Inferior parietal cortex (tissue), 1 donor: ENCODE measurements at regions not wholly inside any gene's neighbourhood (a gene's known extent, or its start where the extent isn't known, plus 50 kb on each side); places are given as distances from the start of the nearest gene placed in this dataset.

Experiments
- DNase-seq: peaks from one replicate; pipeline ENCODE4 v3.0.0-alpha.2; 2016; ENCODE audit errors: extremely low spot score

GRCh38 chr2:120898496-120898895, 162.8 kb downstream of the GLI2 start:
- no peak for DNase-seq

DNA sequence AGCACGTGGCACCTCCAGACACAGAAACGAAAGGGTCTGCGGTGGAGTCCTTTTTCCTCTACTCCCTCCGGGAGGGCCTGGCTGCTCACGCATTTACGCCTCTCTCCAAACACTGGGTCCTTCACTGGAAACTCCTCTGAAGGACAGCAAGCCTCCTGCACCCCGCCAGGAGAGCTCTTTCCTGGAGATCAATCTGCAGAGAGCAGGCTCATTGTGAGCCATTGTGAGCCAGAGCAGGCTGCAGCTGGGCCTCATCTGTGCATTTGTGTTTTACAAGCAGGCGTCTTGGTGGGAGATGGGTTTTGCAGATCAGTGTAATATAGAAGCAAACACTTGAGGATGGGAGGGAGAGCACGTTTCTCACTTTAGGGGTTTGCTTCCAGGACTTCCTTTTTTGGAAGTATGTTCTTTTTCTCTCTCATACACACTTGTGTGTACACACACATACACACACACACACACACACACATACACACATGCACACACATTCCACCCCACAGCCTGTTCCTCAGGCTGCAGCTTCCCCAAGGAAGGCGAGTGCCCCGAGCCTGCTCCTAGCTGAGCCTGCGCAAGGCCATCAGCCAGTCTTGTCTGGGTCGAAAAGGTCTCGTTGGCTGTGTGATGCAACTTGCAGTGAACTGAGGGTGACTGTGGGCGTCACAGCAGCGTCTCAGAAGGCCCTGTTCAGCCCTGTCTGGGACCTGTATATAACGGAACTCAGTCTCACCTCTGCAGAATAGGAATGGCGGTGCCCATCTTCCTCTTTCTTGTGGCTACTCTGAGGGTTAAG, 163.5 kb downstream of the GLI2 start:
- no peak for DNase-seq

GRCh38 chr2:120899771-120900170, 164.1 kb downstream of the GLI2 start:
- DNase-seq = no peak

GRCh38 chr2:120901201-120901600, 165.5 kb downstream of the GLI2 start:
- DNase-seq = no peak

GRCh38 chr2:120902592-120902991, 166.9 kb downstream of the GLI2 start:
- DNase-seq = no peak

GRCh38 chr2:120904379-120904778, 168.7 kb downstream of the GLI2 start:
- DNase-seq = no peak

DNA sequence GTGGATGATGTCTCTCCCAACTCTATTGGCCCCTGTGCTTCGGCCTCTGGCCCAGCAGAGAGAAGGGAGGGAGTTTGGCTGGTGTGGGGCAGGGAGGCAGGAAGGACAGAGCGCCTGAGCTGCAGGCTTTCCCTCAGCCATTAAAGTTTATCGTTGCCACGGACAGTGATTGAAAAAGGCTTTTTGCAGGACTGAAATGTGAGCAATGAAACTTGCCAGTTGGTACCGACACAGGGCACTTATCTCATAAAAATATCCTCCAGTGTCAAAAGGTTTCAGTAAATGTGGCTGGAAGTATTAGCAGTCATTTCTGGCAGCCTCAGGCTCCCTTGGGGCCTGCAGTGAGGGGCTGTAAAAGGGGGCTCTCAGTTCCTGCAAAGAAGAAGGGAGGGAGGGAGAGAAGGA, 169.2 kb downstream of the GLI2 start:
- DNase-seq = no peak

DNA sequence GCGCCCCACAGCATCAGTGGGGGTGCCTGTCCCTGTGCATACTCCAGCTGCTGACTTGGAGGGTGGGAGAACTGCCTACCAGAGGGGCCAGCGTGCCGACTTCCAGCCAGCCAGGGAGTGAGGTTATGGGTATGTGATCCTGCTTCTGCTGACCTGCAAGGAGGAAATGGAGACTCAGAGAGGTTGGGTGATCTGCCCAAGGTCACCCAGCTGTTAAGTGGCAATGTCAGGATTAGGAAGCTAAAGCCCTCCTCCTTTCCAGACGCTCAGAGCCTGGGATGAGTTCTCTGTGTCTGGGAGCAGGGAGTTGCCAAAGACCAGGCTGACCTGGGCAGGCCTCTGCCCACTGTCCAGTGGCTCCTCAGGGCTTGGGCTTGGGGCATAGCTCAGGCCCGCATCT, 169.6 kb downstream of the GLI2 start:
- no peak for DNase-seq

GRCh38 chr2:120905824-120906571, 170.3 kb downstream of the GLI2 start:
- DNase-seq = no peak

DNA sequence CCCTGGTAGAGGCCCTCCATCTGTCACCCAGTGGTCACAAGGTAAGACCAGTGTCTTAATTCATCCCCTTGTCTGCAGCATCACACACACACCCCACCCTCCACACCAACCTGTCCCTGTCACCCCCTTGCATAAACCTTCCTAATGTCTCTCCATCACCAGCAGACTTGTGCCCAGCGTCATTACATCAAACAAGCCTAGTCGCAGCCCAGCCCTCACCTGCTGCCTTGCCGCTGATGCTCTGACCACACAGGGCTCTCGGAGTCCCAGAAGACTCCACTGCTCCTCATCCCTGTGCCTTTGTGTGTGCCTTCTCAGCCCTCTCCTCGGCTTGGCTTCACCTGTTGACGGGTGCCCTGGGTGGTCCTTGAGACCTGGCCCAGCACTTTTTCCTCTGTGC, 171.2 kb downstream of the GLI2 start:
- no peak for DNase-seq

DNA sequence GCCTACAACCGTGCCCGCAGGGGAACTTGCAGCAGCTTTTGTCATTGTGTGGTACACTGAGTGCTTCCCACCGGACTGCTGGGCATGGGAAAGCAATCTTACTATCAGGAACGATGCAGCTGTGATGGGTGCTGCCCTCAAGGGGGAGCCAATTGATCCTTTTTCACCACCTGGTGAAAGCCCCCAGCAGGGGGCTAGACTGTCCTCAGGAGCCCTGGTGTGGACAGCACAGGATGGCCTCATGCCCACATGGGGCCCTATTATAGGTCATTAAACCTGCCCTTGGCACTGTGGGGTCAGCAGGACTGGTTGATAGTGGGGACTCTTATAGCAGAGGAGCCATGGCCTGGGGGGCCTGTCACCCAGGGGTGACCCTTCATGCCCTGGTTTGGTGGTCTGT, 172.2 kb downstream of the GLI2 start:
- no peak for DNase-seq

DNA sequence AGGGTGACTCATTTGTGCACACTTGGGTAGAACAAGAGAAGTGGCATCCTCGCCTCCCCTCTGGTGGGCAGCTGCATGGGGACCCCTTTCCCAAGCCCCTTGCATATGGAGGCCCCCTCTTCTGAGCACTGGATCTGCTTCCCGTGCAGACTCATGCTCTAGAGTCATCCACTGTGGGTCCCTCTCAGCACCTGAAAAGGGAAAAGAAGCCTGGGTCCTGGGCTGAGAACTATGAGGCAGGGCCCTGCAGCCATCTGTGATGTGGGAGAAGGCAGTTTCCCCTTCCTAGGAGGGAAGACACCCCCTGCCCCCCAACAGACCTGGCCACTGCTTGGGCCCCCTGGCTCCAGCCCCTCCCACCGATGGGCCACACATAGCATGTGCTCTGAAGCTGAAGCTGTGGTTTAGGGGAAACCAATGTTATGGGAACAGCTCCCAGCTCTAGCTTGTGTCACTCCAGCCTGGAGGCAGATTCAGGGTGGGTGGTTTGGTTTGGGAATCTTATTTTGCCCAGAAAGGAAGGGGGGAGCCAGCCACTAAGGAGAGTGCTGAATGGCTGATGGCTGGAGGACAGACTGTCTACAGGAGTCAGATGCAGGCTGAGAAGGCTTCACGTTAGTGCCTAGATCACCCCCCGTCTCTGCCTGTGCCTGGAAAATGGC, 172.8 kb downstream of the GLI2 start:
- DNase-seq = no peak

- no peak for DNase-seq
Observed at GRCh38 chr2:120909102-120909501, 173.4 kb downstream of the GLI2 start.

- no peak for DNase-seq
Observed at GRCh38 chr2:120910164-120910563, 174.5 kb downstream of the GLI2 start.

DNA sequence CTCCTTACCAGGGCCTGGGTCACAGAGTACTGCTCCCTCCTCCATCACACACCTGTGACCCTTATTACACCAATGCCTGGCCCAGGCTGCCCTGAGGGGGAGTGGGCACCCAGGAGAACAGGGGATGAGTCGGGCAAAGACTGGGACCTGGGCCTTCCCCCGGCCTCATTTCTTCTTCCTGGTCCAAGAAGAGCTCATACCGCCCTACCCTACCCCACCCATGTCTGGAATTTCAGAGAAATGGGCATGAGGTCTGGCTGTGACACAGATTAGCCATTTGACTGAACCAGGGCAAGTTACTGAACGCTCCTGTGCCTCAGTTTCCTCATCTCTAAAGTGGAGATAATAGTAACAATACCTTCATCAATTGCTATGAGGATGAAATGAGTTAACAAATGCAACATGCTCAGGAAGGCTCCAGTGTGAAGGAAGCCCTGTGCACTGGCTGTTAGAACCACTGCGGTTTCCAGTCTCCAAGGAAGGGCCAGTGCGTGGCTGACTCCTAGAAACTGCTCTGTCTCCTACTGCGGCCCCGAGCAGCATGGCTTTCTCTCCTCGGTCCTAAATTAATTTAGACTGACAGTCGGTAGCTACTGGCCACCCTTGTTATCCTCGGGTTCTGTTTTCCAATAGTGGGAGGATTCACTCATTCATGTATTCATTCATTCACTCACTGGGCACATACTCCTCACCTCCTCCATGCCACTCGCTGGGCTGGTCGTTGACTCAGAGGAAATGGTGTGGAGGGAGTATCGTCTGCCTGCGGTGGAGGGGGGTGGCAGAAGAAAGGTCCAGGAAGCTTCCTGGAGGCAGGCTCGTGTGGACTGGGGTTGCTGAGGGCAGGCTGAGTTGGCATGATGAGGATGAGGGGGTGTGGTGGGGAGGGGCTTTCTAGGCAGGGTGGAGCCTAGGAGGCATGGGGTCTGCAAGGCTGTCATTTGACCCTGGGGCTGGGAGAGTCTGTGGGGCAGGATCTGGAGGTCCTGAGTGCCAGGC, 175.6 kb downstream of the GLI2 start:
- no peak for DNase-seq

- DNase-seq = no peak
Observed at GRCh38 chr2:120912101-120912985, 176.7 kb downstream of the GLI2 start.

DNA sequence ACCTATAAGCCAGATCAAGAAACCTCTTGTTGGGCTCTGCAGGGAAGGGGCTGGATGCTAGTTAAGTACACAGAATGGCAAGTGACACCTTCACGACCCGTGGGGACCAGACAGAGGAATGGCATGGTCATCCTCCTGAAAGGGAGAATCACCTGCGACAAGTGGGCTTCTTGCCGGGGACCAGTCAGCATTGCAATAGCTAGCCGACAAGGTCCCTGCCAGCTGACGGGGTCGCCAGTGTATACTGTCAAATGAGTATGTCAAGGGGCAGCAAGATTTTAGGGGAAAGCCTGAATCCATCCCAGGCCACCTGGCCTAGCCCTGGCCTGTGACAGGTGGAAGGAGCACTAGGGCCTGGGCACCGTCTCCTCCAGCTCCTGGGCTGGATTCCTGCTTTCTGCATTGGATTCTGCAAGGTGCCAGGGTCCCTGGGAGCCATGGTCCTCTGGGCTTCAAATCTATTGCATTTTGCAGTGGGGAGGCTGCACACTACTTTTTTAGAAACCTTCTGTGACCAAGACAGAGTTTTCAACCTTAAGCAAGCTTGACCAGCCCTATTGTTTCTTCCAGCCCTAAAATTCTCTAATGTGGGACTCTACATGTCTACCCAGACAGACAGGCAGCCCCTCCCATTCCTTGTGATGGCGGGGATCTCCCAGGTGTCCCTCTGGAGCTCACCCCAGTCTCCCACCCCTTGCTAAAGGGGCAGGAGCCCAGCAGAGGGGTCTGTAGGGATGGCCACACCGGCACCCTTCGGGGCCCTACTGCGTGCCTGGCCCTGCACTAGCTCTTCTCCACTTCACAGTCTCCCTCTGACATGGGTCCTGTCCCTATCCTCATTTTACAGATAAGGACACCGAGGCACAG, 178.5 kb downstream of the GLI2 start:
- DNase-seq = no peak

DNA sequence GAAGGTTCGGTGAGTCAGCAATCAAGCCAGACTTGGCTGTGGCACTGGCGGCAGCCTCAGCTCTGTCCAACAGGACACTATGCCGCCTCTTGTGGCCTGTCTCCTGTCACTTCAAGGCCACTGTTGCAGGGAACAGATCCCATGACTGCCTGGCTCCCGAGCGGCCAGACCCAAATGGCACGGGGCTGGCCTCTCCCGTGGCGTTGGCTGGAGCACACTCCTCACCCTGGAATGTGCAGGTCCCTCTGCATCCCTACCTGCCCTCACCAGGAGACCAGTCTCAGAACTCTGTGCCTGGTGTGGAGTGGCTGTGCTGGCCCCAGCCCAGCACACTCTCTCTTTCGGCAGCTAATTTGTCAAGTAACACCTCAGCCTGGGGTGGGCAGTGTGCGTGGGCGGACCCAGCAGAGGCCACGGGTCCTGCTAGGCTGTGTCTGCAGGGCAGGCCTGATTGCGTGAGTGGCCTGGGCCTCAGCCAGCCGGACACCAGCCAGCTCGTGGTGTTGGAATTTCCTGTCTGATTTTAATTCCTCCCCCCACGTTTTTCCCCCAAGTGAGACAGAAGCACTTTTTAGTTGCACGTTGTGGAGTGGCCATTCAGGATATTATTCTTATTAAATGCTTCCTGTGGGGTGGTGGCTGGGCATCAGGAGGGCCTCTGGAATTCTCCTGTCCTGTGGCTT, 179.3 kb downstream of the GLI2 start:
- no peak for DNase-seq

DNA sequence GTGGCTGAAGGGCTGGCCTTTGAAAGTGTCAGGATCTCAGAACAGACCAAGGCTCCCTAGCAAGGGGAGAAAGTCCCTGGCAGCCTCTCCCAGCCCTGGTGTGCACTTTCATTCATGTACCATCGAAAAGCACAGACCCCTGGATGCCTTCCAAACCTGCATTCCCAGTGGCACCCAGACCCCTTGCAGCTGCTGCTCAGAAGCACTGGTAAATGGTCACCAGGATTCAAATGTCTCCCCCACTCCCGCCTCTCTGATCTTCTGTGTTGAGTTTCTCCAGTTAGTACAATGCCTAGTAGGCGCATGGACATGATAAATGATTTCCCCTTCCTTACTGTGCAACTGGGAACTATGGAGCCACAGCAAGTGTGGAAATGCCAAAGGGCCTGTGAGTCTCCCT, 180.0 kb downstream of the GLI2 start:
- DNase-seq = no peak
